Activated CD4-positive, alpha-beta T cell treated with anti-CD3 and anti-CD28 coated beads, Interleukin-10, Interleukin-2, amounts not matched to agents 100 ng/mL and 50 ng/mL, durations not matched to agents 16 hours and 8 hours (primary cell): ENCODE measurements at regions not wholly inside any gene's neighbourhood (a gene's known extent, or its start where the extent isn't known, plus 50 kb on each side); places are given as distances from the start of the nearest gene placed in this dataset.

Experiments
- DNase-seq: peaks from one replicate; pipeline ENCODE4 v3.0.0-alpha.2; 2020

DNA sequence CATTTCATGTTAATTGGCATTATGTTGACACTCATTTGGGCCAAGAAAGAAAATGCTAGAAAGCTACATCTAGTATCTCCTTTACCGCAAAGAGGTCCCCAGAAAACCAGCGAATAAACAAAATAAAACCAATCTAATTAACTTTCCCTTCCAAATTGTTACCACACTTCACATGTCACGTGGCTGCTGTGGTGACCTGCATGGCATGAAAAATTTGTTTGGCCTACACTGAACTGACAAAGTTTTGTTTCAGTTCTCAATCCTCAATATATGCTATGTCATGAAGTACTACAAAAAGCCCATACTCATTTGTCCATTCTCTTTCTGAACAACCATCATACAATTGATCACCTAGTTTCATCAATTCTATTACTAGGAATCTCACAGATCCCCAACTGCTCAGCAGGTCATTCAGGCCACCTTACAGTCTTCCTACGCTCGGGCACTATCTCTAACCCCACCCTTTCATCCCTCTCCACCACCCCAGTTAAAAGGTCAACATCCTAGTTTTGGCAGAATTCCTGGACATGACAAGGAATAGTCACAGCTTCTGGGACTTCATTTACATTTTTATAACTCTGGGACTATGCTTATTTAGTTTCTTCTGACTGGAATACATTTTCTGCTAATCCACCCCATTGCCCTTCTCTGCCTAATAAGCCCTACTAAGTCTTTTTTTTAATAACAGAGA lies 480.4 kb downstream of the IGSF11 start:
- no peak for DNase-seq

DNA sequence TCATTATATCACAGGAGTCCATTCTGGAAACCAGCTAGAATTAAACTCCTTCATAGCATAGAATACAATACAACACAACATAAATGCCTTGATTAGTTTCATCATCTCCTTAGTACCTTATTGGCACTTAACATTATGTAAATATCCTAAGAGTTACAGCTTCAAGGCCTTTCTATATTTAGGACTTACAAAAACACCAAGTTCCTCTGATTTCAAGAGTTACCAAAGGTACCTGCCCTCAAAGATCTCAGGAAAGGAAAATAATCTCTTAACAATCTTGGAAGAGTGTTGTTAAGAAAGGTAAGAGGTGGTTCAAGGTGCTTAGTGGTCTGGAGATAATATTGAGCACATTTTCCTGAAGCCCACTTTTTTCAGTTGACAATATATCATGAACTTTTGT lies 477.7 kb downstream of the IGSF11 start:
- no peak for DNase-seq

GRCh38 chr3:118557513-118557912 lies 477.1 kb downstream of the IGSF11 start:
- DNase-seq: no peak

DNA sequence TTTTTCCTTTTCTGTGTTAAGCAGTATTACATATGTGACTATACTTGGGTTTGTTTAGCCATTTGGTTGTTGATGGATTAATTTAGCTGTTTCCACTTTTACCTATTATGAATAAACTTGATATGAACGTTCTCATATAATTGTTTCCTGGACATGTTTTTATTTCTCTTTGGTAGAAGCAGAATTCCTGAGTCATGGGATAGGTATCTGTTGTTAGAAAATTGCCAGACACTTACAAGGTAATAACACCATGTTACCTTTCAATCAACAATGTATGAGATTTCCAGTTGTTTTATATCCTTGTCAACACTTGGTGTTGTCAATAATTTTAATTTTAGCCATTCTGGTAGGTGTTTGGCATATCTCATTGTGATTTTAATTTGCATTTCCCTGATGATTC lies 475.4 kb downstream of the IGSF11 start:
- no peak for DNase-seq

- DNase-seq: no peak
These were observed 469.8 kb downstream of the IGSF11 start for GRCh38 chr3:118564800-118565199.

DNA sequence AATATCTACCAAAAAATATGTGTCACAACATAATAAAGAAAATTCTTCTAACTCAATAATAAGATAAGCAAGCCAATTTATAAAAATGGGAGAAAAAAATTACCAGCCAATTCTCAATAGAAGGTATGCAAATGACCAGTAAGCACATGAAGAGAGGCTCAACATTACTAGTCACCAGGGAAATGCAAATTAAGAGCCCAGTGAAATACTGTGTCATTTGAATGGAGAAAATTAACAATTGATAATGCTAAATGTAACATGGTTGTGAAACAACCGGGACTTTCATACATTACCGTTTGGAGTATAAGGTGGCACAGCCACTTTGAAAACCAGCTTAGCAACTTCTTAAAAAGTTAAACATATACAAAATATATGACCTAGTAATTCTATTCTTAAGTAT lies 460.7 kb downstream of the IGSF11 start:
- DNase-seq: no peak

DNA sequence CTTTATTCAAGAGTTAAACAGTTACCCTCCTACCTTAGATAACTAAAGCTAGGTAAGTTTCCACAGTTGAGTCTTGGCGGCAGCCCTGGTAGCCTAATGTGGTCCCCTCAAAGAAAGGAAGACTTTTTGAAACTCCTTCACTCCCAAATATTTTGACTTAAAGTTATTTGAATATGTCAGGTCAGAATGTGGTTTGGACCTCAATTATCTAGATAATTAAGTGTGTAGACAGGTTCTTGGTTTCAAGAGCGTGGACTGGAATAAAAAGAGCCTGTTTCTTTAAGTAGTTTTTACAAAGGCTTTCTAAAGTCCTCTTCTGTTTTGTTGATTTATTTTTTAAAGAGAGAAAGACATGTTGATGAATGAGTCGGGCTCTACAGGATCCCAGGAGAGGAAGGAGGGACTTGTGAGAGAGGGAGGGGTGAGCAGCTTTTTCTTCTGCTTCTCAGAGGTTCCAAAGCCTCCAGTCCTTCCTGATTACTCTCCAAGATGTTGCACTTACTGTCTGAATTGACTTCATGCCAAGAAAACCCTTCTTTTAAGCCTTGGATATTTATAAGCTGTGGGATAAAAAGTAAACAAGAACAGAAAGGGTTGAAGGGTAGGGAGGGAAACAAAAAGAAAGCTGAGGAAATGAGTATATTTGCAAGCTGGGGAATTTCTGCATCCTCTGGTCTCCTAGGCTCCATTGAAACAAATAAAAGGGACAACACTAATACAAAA lies 457.4 kb downstream of the IGSF11 start:
- no peak for DNase-seq

GRCh38 chr3:118578559-118578958 lies 456.1 kb downstream of the IGSF11 start:
- DNase-seq: no peak

DNA sequence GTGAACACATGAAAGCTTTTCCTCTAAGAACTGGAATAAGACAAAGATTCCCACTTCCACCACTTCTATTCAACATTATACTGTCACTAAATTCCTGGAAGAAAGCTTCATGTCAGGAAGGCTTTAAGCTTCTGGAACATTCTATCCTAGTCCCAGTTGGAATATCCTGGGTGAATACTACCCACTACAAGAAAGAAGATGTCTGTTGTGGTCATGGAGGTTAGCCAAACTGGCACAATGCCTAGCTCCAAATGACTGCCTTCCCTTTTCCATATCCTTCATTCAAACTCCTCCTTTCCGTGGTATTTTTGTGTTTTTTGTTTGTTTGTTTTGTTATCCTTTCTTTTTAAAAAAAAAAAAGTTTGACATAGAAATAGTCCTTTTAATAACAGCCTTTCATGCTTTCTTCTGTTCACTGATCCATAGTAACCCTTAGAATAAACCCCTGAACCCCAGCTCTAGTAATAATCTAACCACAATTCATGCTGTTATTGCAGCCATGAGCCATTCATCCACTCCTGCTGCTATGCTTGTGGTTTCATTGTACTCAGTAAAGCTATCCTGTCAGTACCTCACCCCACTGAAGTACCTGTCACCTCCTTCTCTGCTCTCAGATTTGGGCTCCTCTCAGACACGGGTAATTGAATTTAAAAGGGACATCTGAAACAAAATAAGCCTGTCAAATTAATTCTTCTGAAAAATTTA lies 447.5 kb downstream of the IGSF11 start:
- no peak for DNase-seq

DNA sequence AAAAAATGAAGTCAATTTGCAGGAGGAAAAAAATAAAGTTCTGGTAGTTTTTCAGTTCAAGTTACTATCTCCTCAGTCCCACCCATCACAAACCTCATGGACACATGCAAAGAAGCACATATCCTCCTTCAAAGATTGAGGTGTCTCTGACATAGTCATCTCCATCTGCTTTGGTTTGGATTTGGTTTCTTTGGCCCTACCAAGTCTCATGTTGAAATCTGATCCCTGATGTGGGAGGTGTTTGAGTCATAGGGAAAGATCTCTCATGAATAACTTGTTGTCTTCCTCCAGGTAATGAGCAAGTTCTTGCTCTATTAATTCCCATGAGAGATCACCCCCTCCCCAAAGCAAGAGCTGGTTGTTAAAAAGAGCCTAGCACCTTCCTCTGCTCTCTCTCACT lies 446.8 kb downstream of the IGSF11 start:
- no peak for DNase-seq

GRCh38 chr3:118593277-118593670 lies 441.4 kb downstream of the IGSF11 start:
- DNase-seq: no peak

GRCh38 chr3:118597184-118597583 lies 437.5 kb downstream of the IGSF11 start:
- DNase-seq: no peak

GRCh38 chr3:118607915-118608820 lies 426.5 kb downstream of the IGSF11 start:
- no peak for DNase-seq

- DNase-seq: no peak
These were observed 416.2 kb downstream of the IGSF11 start for GRCh38 chr3:118618247-118619040.

DNA sequence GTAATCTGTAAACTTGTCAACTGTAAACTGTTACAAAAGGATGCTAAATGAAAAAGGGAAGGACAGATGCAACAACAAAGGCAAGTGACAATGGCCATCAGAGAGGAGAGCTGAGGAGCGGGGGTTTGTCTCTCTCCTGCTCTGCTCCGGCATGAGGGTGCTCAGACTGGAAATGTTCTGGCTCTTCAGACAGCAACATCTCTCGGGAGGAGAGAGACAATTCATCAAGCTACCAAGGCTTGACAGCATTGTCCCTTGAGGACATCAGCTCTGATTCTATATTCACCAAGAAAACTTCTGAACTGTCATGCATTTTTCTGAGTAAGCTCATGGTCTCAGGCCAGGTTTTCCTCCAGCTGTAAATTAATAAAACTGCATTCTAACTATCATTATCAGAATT lies 408.2 kb downstream of the IGSF11 start:
- no peak for DNase-seq

- DNase-seq: peak; percentile 50
These were observed 405.8 kb downstream of the IGSF11 start for GRCh38 chr3:118628704-118629341.

DNA sequence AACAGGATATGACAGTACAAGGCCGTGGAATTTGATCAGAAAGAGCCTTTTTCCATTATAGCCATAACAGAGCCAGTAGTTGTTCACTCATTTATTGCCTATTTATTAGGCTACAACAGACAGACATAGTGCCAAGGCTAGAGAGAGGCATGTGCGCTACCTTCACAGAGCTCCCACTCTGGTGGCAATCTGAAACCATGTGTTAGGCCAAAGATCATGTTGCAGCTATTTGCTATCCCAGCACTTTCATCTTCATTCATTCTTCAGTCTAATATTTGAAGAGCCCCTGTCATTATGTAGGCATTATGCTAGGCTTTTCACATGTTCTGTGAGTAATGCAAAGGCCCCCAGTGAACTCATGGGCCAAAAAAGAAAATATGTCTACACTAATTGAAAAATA lies 404.8 kb downstream of the IGSF11 start:
- DNase-seq: no peak

- no peak for DNase-seq
These were observed 398.9 kb downstream of the IGSF11 start for GRCh38 chr3:118635711-118636110.

GRCh38 chr3:118636841-118637240 lies 397.8 kb downstream of the IGSF11 start:
- DNase-seq: no peak

DNA sequence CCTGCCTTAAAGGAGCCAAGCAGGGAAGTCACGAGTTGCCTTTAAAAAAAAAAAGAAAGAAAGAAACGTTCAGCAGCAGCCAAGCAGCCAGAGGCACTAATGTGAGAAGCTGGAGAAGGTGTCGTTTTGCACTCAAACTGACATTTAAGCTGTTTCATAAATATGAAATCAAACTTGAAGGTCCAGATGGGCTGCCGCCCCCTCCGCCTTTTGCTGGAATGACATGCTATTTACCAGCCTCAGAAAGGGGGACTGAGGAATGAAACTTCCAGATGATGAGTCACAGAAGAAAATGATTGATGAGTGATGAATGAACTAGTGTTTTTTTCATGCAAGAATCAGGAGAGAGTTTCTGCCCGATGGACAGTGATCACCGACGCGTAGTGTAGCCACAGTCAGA lies 396.8 kb downstream of the IGSF11 start:
- no peak for DNase-seq

DNA sequence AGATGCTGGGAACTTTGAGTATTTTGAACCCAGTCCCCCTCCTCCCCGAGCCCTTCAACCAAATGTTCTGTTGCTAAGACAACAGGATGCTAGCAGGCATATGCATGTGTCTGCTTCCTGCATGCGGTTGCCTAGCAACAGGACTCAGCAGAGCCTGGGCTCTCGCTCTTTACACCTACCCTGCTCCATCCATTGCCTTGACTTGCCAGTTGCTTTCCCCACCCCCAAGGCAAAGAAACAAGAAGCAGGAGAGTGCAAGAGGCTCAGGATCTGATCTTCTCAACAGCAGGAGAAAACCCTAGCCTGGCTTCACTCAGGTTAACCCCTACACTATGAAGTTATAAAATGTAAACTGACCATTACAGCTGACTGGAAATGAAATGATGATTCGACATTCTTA lies 393.0 kb downstream of the IGSF11 start:
- no peak for DNase-seq

DNA sequence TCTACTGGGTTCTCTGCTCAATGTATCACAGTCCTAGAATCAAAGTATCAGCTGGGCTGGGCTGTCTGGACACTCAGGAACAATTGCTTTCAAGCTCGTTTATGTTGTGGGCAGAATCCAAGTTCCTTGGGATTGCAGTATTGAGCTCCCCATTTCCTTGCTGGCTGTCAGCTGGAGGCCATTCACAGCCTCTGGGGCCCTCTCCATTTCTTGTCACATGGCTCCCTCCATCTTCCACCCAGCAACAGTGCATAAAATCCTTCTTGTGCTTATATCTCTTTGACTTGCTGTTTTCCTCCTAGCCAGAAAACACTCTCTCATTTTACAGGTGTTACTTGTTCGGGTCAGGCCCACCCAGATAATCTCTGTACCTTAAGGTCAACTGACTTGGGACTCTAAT lies 363.5 kb downstream of the IGSF11 start:
- DNase-seq: no peak
